ENCODE measurements at regions not wholly inside any gene's neighbourhood (a gene's known extent, or its start where the extent isn't known, plus 50 kb on each side); places are given as distances from the start of the nearest gene placed in this dataset.

DNA sequence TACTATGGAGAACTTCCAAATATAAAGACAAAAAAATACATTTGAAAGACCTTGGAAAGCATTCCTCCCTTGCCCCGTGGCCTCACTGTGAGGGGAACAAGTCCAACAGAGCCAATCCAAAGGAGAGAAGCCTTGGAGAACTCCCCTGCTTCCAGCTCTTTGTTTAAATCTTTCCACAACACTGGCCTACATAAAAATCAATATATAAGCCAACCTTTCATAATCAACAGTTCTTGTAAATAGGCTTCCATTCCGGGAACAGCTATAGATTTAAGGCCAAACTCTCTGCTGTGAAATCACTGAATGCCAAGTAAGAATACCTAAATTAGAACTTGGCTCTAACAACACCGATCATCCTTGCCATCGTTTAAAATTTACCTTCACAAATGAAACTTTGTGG lies 242.1 kb downstream of the HACE1 start:
- DNase-seq (no peak), ATAC-seq (no peak)

DNA sequence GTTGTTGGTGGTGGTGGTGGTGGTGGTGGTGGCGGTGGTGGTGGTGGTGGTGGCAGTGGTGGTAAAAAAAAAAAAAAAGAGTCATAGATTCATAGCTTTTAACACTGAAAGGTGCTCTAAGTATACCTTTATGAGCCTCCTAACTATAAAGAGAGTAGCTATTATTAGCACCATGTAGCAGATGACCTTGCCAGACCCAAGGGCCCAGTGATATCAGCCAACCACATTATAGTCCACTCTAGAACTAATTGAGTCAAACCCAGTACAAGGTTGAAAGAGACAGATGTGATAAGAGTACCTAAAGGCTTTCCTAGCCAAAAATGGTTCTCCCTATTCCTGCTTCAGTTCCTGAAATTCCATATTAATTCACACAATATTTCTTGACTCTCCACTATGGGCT lies 245.3 kb downstream of the HACE1 start:
- no peak for ATAC-seq
- no peak for DNase-seq

DNA sequence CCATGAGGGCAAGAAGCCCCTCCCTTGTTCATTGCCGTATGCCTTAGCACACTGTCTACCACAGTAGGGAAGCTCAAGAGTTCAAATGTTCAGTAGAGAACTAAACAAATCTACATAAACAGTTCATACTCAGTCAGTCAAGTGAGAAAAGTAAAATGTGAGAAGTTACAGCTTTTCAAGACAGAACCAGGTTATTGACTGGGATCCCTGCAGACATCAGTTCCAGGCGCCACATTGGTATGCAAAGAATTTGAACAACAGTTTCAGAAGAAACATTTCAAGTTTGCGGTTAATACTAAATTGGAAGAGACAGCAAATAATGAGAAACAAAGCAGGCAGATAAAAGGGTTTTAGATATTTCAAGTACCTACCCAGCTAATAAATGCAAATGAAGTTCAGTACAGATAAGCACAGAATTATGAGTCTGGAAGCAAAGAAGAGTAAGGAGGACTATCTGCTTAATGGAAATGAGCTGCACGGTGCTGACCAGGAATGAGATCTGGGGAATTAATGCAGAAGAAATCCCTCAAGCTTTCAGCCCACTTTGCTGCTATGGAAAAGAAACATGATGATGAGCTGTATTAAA lies 246.2 kb downstream of the HACE1 start:
- ATAC-seq, result no peak
- DNase-seq, result no peak

DNA sequence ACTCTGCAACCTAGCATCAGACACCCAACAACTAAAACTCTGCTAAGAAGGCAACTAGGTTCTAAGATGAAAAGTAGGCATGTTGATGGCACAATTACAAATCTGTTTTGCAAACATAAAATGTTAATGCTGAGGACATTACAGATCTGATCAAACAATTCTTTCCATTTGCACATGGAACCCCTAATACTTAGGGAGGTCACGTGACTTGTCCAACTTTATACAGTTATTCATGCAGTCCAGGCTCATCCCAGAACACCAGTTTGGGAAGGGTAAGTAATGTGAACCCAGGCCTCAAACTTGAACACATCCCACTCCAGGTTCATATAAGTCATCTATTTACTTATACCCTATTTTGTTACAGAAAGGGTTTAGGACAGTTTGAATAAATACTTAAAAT lies 247.2 kb downstream of the HACE1 start:
- DNase-seq, result no peak
- no peak for ATAC-seq

DNA sequence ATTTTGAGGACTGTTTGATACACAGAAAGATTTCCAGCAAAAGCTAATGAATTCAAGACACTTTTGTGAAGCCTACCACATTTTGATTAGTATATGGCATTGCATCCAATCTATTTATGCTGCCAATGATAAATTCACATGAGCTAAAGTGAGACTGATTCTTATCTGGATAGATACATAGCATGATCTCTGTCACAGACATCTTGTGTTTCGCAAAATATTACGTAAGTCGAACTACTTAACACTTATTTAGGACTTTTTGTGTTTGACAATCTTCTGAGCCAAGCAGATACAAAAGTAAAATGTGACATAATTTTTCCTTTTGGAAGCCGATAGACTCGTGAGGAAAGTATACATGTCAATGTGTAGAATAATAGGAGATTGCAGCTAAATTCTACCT lies 251.6 kb downstream of the HACE1 start:
- ATAC-seq, result no peak
- DNase-seq, result no peak

DNA sequence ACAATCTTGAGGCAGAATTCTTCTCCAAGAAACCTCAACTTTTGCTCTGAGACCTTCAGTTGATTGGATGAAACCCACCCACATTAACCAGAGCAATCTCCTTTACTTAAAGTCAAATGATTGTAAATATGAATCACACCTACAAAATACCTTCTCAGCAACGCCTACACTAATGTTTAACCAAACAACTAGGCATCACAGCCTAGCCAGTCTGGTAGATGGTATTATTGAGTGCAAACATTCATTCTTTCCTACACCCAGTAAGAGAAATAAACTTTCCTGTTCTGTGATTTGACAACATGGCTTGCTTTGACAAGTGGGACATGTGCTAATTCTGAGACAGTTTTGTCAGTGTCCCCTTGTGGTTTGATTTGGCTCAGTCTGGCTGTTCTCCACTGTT lies 252.2 kb downstream of the HACE1 start:
- peak; percentile 66 for ATAC-seq
- no peak for DNase-seq

DNA sequence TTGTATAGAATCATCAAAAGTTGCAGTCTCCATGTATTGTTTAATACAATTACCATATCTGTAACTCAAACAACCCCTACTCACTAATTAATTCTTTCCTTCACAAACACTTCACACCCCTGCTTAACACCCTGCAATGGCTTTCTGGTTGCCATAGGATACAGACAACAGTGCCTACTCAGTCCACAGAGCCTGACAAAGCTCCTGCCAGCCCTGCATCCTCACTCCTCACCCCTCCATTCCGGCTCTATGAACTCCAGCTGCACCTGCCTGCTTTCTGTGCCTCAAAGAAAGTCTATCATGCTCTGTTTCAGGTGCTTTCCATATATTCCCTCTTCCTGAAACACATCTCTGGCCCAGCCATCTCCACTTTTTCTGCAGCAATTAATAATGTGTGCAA lies 253.4 kb downstream of the HACE1 start:
- no peak for ATAC-seq
- no peak for DNase-seq

DNA sequence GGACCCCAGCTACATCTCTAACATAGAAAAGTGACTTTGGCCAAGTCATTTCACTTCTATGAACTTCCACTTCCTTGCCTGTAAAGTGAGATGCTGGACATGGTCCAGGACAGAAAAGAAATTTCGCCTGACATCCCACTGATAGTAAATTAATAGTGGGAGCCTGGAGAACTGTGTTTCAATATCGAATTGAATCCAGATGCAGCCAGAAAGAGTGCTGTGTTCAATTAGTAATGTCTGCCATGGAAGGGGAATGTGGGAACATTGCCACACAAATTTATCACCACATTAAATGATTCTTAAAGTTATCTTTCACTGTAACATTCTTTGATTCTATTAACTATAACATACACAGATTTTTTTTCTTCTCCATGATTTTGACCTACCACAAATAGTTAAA lies 255.0 kb downstream of the HACE1 start:
- DNase-seq (no peak), ATAC-seq (no peak)

DNA sequence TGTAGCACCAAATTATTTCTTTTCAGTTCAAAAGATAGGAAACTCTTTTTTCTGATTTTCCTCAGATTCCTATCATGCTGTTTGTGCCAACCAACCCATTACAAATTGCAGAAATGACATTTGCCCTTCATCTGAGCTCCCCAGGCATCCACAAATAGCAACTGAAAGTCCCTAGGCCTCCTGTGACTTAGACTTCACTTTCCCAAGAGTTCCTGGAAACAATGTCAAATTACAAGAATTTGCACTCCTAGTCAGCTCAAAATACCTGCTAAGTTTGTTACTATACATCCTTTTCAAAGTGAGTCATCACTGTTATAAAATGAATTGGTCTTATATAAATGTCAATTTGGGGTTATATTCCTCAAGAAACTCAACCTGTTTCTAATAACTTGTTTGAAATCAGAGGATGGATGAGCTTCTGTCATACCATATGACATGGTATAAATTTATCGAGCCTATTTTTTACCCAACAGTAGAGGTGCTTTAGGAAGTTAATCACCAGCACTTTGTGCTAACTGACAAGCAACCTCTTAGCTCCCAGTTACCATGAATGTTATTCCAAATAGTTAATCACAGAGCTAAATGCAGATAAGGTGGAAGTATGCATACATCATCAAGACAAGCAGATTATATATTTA lies 256.5 kb downstream of the HACE1 start:
- DNase-seq, result no peak
- peak; percentile 70 for ATAC-seq

DNA sequence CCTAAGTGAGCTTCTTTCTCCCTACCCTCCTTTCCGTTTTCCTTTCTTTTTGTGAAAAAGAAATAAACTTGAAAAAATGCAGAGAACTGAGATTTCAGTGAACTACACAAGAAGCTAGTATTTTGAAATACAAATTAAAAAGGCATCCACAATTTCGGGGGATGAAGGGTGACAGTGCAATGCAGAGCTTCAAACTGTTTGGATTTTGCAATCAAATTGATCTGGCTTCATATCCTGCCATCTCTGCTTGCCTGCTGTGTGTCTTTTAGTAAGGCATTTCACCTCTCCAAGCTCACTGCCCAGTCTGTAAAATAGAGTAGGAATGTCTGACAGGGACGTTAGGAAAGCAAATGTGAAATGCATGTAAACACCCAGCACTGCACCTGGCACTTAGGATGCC lies 258.0 kb downstream of the HACE1 start:
- DNase-seq (no peak), ATAC-seq (no peak)

DNA sequence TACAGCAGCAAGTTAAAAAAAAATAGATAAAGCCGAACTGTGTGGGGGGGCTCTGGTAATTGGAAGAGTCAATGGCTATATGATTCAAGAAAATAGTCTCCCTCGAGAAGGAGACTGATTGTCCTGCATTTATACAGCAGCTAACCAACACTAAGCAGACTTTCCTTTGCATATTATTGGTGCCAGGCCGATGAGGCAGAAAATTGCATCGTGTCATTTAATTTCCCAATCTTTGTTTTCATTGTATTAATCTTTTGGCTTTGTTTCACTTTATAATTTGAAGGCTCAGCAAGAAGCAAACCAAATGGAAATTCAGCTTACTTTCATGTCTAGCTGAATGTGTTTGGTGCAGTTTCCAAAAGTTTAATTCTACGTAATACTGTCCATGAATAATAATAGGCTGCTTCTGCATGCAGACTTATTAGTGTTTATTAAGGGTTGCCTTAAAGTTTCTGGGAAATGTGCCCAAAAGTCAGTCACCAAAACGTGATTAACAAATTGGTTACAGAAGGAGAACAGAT lies 258.5 kb downstream of the HACE1 start:
- DNase-seq (no peak), ATAC-seq (no peak)

DNA sequence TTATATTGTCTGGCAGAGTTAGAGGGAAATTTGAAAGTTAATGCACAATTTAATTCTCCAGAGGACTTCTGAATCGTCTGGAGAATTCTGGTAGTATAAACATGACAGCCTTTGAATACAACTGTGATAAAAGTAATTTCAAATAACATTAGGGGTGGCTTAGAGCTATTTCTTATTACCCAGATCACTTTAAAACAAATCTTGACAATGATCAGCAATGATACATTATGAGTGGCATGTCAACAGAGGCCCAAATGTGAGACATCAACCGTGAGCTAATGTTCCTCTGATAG lies 259.1 kb downstream of the HACE1 start:
- DNase-seq, result no peak

DNA sequence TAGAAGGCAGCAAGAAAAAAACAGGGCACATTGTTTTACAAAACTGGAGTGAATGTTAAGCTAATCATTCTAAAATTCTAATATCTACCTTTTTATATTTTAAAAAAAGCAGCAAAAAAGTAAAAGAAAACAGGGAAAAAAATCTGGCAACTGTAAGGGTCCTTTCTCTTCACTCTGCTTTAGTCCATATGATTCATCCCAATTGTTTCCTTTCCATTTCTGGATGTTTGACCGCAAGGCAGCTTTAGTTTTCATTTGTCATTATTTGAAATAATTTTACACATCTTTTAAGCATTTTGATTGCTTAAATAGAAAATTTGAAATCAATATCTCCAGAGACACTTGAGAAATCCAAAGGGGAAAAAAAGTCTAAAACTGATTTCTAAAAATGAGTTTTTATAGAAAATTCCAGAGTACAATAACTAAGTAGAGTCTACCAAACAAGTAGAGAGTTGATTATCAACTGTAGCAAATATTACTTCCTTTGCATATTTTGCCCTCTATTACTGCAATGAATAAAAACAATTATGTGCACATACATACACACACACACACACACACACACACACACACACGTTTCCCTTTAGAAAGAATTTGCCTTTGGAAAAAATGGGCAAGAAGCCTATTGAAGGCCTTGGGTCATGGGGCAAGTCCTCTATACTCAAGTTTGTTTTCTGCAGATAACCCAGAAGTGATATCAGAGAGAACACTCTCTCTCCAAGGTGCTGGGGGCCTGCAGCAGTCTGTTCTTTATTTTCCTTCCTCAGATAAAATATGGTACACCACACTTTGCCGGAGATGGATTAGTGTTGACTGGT lies 259.7 kb downstream of the HACE1 start:
- ATAC-seq, result no peak

More for the DNA sequence above, 259.1 kb downstream of the HACE1 start:
- no peak for ATAC-seq

DNA sequence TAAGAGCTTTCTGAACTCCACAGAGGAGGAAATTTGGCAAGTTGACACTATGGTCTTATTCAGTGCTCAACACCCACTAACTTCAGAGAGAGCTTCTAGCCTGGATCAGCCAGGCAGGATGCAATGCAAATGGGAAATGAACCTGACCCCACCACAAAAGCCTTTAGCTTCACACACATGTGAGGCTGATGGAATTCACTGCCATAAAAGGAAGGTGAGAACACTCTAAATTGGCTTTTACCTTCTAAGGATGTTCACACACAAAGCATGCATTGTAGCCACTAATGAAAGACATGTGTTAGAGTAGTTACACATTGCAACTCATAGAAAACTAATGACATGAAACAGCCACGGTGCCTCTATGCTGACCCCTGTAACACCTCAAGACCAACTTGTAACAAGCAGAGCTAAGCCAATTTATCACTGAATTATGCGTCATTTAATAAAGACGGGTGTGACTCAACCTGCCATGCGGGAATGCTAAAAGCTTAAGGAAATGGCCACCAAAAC lies 262.1 kb downstream of the HACE1 start:
- ATAC-seq (no peak), DNase-seq (no peak)

More for the DNA sequence above, 259.7 kb downstream of the HACE1 start:
- DNase-seq, result no peak

DNA sequence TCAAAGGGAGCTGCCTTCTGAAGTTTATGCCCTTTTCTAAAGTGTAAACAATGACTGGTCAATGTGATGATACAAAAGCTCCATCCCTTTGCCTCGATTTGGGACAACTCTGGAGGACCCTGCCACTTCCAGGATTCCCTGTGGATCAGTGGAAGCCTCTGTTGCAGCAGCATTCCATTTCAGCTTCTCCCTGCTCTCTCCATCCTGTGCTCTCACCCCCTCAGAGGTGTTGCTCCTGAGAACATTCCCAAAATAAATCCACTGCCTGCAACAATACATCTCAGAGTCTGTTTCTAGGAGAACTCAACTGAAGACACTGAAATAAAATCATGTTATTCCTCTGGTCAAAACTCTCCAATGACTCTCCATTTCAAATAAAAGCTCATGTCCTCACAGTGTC lies 263.6 kb downstream of the HACE1 start:
- ATAC-seq (no peak), DNase-seq (no peak)

DNA sequence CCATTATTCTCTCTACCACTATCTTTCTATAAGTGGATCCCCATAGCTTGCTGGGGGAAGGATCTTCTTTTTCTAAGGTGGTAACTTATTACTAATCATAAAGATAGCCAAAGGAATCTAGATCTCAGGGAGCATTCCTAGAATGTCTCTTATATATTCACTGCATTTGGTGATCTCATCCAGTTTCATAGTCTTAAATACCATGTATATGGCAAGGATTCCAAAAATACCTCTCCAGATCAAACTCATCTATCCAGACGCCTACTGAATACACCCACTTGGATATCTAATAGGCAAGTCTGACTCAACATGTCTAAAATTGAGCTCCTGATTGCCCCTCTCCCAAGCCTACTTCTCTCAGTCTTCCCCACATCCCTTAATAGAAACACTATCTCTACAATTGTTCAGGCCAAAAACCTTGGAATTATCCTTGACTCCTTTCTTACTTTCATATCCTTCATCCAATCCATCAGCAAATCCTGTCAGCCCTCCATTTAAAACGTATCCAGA lies 264.4 kb downstream of the HACE1 start:
- no peak for ATAC-seq
- DNase-seq, result no peak

DNA sequence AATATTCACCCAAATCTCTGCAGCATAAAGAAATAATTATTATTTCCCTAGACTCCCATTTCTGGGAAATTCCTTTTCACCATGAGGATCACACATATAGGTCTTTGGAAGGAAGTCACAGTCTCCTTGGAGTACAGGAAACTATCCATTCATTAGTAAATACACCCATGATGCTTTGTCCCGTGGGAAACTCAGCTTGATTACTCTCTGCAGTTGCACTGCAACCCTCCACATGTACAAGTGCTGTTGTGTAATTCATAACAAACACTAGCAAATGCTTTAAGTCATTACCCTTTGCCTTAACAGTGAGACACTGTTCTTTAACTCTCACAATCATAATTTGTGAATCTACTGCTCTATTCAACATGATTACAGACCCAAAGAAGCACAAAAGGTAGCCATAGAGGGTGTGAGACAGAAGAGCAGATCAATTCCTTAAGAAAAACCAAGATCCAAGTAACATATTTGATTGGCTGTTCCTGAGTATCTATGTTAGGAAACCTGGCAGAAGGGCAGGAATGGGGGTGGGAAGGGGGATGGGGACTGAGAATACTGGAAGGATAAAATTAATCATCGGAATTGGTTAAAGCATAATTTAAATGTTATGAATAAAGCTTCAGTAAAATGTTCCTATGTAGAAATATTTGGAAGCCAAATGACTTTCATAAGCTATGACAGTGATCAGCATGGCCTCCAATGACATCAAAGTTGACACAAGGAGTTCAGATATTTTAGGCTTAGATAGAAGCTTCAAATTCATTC lies 268.0 kb downstream of the HACE1 start:
- no peak for ATAC-seq
- DNase-seq, result no peak

DNA sequence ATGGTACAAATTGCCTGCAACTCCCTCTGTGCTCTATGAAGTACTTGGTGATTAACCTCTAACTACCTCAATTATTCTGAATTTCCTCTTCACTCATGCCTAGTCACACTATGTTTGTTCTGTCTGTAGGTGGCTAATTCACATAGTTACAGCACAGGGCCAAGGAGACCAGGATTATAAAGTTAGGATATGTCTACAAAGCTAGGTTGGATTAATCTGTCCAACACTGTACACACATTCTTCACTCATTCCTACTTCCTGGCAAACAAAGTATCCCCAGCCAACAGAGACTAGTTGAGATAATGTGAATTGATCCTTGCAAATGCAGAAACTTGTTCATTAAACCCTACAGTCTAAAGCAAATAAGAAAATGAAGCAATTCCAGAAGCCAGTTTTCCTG lies 269.8 kb downstream of the HACE1 start:
- DNase-seq (no peak), ATAC-seq (no peak)

DNA sequence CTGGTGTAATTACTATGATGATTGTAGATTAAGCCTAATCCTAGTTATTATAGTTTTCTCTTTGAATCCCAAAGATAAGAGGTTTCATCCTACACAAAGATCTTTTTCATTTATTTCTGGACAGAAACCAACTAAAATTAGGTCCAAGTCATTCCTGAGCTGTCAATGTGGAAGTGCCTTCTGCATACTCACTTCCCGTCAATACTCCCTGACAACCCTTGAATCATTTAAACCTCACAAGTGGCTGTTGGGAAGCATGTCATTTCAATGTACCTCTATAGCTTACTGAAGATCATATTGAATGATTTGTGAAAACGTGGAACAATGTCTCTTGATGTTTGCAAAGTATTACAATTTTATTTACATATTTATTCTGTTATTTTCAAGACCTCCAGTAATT lies 274.1 kb downstream of the HACE1 start:
- ATAC-seq (no peak), DNase-seq (no peak)

DNA sequence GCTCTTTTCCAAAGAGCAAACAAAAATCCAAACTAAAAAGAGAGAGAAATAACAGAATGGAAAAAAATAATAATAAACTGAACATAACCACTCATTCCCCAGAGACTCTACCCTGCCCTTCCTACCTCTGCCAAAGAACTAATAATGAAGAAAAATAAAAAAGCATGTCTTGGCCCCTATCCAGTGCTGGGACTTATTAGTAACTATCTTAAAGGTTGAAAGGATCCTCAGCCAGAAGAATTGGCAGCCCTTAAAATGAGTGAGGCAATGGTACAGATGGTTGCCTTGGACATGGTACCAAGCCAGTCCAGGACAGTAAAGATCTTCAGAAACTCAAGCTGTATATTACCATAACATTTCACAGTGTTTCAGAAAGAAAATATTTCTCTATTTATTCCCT lies 279.3 kb downstream of the HACE1 start:
- DNase-seq (no peak), ATAC-seq (no peak)

DNA sequence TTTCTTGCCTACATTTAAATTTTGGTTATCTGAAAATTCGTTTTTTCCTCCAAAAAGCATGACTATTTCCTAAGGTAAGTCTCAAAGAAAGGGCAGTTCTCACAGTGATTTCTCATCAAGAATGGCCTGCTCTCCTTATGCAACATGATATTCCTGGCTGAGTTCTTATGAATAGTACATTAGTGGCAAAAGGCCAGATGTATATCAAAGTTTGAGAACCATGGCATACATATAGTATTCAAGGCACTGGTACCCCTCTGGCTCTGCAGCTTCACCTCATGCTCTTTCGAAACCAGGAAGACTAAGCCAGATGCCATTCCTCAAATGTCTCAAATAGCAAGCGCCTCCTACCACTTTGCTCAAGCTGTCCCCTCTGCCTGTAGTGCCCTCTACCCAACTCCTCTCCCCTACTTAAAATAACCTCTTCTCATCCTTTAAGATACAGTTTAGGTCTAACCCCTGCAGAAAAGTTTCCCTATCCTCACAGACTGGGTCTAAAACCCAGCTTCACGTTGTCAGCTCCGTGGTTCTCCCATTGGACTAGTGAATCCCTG lies 280.3 kb downstream of the HACE1 start:
- DNase-seq, result no peak
- no peak for ATAC-seq

DNA sequence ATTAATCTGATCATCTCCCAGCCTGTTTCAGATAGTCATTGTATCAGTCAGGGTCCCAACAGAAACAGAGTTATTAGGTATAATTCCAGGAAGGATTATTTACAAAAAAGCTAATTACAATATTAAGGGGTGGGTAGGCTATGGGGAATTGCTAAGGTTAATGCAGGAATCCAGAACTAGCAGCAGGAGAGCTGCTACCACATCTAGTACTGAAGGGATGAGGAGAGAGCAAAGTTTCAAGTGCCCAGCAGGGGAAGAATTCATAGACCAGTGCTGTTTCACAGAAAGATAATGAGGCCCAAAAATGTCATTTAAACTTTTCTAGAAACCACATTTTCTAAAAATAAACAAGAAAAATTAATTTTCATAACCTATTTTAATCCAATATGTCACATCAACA lies 284.2 kb downstream of the HACE1 start:
- ATAC-seq (no peak), DNase-seq (no peak)

Data from stimulated activated naive CD8-positive, alpha-beta T cell treated with anti-CD3 and anti-CD28 coated beads, Interleukin-15, Interleukin-2, amounts not matched to agents 100 U/mL and 50 U/mL, for 24 hours (primary cell).